NCI-H1417 treated with DMSO at 0.1 percent for 48 hours (cell line): ENCODE measurements at regions not wholly inside any gene's neighbourhood (a gene's known extent, or its start where the extent isn't known, plus 50 kb on each side); places are given as distances from the start of the nearest gene placed in this dataset.

ENCODE experiments used
- DNase-seq: peaks from one replicate; lab custom pipeline; 2025; lab: John Stamatoyannopoulos, UW

DNA sequence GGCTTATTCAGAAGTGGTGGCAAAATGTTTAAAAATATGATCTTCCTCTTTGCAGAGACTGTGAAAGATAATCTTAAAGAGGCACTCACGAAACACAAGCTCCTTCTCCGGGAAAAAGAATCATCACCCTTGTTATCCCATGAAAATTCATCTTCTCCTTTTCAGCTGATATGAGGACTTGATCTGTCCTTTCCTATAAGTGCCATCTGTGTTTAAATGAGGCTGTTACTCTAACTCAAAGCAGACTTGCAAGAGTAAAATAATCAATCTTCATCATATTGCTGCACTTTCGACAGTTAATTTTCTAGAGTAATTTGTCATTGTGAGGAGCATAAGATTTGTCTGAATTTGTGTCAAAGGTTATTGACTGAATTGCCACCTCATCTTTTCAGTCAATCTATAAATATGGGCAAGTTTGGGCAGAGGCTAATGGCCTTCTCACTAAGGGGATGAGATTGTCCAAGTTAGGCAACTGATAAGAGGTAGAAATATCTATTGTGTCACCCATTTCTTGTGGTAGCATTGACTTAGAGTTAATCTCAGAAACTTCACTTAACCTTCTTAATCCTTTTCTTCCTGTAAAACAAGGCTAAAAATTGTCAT is 452.9 kb downstream of the GRXCR1 start:
- DNase-seq = no peak

DNA sequence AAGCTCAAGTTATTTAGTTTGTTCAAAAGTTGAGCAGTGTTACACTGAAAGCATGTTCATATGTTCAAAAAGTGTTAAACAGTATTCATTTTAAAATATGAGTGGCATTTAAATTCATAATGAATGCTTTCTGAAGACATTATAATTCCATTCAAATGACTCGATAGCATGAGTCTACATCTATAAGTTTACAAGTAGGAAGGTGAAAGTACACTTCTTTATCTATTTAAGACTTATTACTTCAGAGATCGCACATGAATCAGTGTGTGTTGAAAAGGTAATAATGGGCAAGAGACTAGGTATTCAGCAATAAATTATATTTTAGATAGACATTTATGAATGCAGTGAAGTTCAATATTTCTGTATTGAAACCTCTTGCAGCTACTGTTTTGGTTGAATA is 456.1 kb downstream of the GRXCR1 start:
- no peak for DNase-seq

DNA sequence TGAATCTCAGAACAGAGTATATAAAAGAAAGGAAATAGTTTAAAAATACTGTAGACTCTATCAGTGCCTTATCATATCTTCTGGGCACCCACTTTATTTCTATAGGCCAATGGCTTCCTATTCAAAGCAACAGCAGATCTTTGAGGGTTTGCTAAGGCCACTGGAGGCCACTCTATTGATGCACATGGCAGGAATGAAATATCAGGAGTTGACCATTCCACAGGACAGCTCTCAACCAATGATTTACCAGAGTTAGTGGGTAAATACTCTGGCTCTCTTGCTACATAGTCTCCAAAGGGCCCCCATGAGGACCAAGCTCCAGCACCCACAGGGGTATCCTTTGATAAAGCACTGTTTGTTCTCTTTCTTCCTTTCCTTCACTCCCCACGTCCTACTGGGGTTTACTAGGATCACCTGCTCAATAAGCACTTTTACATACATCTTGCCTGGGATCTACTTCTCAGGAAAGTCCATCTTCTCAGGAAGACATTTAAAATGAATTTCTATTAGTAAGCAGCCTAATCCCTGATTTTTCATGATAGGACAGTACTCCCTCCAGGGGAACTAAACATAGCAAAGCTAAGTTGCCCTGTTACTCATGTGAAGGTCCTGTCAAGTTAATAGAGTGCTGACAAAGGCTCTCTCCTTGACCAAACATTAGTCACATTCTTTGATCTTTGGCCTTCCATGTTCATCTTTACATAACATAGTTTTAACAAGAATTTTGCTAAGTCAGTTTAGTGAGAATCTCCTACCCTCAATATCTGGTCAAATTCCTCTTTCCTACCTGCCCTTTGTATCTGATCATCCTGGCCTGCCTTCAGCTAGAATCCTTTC is 459.7 kb downstream of the GRXCR1 start:
- DNase-seq = no peak

DNA sequence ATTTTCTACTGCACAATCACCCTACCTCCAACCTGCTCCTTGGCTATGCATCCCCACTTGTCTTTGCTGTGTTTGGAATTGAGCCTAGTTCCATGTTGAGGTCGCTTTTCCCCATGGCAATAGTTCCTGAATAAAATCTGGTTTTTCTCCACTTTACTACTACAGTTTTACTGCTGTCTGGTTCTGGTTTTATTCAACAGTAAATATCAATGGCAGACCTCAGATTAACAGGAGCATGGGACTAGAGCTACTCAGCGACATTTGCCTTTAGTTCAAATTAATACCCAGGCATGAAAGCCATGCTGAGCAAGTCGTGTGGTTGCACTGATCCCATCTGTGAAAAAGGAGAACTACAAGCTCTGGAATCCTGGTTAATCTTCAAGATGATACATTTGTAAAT is 460.3 kb downstream of the GRXCR1 start:
- DNase-seq = no peak

DNA sequence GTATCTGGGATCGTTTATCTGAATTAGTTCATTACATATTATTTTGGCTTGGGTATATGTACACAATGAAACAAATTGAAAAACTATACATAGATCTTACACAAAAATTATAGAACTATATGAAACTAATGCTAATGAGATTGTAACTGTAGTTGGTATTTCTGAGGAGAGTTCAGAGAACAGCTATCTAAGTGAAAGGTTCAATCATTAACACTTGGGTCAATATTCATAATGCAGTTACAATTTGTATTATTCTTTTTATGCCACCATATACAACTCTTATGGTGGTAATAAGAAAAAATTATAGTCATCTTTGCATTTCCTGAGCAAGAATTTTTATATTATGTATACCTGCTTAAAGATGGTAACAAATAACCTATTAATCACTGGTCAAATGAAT is 461.0 kb downstream of the GRXCR1 start:
- no peak for DNase-seq

DNA sequence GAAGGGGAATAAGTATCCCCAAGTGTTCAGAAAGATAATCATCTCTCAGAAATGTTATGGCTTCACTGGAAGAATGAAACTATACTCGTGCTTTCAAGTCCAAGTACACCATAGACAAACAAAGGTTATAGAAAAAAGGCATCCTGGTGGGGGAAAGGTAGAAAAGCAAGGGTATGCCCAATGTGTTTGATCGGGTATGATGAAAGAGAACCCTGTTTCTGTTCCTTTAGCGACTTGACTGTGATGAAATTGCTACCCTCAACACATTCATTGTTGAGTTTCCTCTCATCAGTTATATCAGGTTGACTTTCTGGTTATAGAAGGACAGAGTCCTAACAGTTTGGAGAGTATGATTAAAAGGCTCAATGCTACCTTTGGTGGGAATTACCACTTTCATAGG is 464.3 kb downstream of the GRXCR1 start:
- no peak for DNase-seq

DNA sequence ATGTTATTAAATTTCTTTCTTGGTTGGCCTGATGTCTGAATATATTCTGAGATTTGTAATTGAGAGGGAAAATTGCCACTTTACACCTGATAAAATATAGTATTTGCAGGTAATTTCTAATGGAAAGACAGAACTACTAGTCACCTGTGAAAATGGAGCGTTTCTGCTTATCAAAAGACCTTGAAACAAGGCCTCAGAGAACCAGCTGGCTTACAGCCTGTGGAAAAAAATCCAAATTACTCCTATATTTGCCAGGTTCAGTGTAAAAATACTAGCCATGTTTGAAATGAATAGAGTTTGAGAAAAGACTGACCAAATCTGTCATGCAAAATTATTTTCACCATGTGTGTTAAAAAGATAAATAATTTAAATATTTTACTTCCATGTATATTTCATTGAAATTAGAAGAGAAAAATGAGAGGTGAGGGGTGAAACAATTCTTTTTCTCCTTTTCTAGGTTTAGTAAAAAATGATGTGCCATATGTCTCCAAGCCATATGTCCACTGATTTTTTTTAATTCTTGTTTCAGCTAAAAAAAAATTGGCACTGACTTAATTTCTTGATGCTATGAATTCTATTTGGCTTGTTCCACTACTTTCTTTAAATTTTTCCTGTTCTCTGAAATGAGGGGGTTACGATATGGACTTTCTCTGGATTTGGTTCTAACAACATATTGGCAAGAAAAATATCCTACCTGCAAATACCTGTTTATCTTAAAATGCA is 464.9 kb downstream of the GRXCR1 start:
- no peak for DNase-seq

DNA sequence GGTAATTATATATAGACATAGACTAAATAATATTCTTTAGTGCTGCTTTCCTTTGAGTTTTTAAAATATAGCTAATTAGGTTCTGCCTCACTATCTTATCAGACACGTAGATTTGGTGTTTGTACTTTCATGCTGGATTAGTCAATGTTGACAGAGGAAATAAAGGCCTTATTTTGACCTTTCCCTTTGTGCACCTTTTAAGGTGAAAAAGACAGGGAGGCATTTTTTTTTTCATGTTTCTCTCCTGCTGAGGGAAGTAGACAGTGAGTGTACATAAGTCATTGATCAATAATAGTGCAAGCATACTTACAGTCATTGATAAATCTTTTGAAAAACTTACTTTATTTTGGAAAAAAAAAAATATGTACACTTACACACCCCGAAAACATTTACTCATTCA is 467.8 kb downstream of the GRXCR1 start:
- DNase-seq = no peak

DNA sequence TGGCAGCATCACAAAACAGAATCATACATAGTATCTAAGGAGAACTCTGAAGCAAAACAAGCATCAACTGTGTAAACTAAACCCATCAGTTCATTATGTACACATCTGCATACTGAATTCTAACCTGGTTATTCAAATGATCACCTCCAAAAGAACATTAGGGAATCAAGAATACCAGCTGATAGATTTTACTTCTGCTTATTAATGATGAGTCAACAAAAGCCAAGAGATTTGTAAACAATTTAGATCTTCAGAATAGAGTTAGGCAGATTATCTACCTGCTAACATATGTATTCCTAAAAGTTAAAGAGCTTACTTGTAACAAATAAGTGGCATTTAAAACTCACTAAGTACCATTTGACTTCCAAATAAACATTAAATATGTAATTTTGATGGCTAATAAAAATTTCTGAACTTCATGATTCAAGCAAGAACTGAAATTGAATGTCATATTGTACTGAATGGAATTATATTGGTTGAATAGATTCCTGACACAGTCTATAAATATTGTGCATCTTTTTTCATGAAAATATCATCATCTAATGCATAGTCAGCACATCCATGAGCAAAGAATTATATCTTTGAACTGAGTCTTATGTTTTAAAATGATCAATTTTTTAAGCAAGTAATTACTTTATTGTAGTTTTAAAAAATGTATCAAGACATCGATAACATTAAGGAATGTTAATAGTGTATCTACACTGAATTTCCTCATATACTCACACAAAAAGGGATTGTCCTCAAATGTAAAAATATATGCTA is 470.5 kb downstream of the GRXCR1 start:
- no peak for DNase-seq

DNA sequence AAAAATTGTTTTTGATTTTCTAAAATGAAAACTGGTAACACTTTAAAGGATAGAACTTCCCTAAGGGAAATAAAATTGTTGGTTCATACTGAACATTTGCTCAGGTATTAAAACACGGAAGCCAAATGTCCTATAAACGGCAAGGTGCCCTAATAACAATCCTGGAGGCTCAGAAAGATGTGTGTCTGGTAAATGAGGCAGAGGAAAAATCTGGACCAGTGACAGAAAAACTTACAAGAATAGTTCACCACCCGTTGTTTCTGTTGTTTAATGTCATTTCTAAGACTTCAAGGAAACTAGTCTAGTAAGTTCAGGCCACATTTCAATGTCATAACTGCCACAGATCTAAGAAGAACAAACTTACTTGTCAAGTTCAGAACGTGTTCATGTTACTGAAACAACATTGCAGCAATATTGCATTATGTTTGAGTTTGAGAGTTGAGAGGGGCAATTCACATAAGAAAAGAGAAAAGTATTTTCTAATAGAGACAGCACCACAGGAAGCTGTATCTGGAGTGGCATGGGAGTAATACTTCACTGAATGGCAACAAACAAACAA is 476.6 kb downstream of the GRXCR1 start:
- DNase-seq = no peak

DNA sequence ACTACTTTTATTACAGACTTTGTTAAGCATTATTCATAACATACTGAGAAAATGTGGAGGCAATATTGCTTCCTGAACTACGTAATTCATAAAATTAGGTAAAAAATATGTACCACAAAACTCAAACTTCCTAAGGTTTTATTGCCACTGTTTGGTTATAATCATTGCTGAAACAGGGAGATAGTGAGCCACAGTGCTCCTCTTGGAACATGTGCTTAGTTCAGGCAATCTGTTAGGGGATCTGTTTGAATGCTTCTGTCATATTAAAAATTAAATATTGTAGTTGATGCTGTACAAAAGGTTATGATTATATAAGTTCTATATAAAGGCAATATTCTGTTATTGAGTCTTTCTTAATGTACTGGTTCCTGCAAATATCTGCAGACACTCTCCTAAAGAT is 480.7 kb downstream of the GRXCR1 start:
- no peak for DNase-seq

DNA sequence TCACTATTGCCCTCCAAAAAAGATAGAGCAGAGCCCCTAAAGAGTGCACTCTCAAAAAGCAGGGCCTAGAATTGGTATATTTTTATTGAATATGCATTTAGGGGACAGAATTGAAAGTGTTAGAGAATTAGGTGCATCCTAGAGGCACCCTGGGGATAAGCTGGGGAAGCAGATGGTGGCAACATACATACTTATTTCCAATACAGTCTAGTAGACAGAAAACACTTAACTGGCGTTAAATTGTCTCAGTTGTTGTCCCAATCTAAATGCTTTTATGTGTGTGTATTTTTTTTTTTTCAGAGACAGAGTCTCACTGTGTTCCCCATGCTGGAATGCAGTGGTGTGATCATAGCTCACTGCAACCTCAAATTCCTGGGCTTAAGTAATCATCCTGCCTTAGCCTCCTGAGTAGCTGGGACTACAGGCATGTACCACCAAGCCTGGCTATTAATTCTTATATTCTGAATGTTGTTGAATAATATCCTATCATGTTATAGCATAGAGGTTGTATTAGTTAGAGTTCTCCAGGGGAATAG is 481.8 kb downstream of the GRXCR1 start:
- DNase-seq = no peak

DNA sequence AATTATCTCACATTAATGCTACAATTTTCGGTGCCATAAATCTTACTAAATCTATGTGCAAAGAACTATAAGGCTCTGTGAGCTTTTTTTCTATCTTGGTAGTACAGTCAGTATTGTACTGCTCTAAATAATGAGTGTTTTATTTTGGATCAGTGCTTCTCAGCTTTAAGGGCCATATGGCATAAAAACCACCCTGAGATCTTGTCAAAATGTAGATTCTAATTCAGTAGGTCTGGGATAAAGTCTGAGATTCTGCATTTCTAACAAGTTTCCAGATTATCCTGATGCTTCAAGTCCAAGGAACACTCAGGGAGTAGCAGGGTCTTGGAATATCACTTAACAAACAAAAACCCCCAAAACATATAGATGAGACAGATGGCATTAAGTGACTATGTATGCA is 486.5 kb downstream of the GRXCR1 start:
- DNase-seq = no peak

DNA sequence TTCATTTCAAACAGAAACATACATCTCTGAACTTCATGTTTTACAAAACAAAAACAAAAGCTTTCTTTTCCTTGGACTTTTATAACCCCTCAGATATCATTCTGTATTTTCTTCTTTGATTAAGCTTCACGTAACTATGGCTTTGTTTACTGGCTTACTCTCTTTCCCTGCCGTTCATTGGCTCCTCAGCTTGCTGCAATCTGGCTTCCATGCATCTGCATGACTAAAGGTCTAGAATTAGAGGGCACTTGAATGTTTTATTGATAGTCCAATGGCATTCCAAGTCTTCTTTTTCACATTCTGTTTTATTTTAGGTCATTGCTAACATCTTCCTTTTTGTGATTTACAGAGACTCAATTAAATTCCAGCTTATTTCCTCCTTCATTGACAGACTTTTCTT is 487.6 kb downstream of the GRXCR1 start:
- no peak for DNase-seq

DNA sequence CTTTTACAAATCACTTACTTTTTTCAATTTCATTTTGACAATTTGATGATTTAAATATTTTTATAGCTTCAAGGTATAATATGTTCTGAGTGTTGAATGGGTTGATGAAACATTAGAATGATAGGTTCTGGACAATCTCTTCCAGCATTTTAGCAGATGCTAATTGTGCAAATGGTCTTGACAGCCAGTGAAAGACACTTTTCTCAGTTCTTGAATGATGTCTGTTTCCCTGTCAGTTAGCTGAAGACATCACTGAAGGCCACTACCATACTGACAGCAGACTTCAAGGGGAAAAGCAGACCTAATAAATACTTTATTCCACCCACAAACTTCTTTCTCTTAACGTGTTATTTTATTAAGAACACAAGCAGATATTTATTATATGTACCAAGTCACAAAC is 498.6 kb downstream of the GRXCR1 start:
- no peak for DNase-seq

DNA sequence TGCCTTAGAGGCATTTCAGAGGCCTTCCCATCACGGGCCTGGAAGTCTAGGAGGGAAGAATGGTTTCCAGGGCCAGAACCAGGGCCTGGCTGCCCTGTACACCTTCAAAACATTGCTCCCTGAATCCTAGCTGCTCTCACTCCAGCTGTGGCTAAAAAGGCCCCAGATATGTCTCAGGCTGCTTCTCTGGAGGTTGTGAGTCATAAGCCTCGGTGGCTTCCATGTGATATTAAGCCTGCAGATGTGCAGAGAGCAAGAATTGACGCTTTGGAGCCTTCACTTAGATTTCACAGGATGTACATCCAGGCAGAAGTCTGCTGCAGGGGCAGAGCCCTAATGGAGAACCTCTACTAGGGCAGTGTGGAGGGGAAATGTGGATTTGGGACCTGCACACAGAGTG is 502.5 kb downstream of the GRXCR1 start:
- no peak for DNase-seq

DNA sequence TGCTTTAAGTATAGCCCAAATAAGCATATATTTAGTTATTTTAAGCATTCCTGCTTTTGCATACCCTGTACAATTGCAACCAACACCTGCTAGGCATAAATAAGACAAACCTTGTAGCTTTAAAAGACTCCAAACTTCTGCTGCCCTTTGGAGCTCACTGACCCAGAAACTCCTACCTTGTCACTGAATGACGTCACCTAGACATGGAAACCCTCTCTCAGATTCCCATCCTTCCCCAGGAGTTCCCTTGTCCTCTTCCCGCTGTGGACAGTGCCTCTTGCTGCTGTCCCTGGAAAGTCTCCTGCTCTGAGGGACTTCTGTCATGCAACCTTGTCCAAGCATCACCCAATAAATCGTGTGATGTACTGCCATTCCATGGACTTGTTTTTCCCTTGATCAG is 507.2 kb downstream of the GRXCR1 start:
- no peak for DNase-seq

DNA sequence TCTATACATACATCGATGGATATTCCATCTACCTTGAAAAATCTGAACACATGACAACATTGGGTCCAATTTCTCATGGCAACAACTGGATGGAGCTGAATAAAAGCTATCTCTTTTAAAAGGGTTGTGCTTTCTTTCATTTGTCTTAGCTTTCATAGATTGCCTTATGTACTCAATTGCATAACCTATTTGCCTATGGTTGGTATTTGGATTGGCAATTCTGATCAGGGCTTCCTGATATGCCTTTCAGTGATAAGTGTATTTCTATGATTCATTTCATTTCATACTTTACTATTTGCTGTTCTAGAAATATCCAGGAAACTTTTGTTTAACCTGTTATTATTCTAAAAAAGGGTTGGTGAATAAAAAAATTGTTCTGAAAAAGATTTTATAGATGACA is 509.9 kb downstream of the GRXCR1 start:
- DNase-seq = no peak

DNA sequence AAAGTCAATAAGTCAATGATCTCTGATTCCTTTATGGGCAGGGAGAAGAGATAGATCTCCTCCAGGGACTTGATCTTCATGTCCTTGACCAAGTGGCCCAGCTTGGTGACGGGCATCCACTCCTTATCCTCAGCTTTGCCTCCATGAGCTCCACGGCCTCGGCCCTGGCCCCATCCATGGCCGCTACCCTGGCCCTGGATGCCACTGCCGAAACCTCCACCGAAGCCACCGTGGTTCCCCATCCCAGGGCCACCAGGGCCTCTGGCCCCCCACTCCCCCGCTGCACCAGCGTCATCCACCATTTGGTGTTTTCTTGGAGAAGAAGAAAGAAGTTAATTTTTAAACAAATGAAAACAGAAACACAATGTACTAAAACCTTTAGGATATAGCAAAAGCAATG is 518.1 kb downstream of the GRXCR1 start:
- DNase-seq = no peak

DNA sequence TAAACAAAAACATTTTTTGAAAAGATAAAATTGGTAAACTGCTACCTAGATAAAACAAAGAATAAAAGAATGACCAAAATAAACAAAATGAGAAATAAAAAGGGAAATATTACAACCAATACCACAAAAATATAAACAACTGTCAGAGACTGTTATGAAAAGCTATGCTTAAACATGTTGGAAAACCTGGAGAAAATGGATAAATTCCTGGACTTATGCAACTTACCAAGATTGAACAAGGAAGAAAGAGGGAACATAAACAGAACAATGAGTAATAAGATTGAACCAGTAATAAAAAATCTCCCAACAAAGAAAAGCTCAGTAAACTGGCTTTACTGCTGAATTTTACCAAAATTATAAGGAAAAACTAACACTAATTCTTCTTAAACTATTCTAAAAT is 518.7 kb downstream of the GRXCR1 start:
- DNase-seq = no peak

DNA sequence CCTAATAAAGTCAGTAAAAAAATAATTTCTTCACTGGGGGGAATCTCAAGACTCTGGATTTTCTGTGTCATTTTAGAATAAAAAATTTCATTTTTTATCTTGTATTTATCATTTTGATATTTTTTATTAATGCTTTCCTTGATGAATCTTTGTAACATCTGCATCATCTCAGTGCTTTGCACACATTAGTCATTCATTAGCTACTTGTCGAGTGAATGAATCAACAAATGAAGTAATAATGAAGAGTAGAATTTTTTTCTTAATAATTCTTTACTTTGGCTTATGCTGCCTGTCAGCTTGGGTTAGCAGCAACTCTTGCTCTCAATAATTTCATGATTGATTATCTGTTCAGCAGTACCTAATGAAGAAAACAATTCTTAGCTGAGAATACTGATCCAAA is 530.8 kb downstream of the GRXCR1 start:
- no peak for DNase-seq

DNA sequence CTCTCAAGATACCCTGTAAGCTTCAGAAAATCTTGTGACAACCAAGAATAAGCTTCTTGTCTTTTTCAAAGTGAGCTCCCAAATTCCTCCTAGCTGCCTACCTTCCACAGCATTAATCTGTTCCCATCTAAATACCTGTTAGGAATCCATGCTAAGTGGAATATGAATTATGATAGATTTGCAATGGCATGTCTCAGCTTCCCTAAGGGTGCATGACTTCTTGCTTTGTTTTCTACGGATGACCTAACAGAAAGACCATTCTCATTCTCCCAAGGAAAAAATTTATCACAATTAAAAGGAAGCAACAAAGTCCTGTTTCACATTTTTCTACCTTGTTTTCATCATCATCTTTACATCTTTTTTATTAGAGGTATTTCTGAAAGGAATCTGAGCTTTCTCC is 532.7 kb downstream of the GRXCR1 start:
- no peak for DNase-seq
